Uterus (tissue), 2 donors: ENCODE measurements at regions not wholly inside any gene's neighbourhood (a gene's known extent, or its start where the extent isn't known, plus 50 kb on each side); places are given as distances from the start of the nearest gene placed in this dataset.

Source experiments
- CTCF ChIP-seq, 4 experiments: fragments of 200-600 bp in 2 of 4; fragments of 450-650 bp in 2 of 4; sonication (generic) in 2 of 4; IDR thresholded peaks; one replicate each; pipeline ENCODE4 v1.5.1; 2016 to 2019; ENCODE audit warnings: antibody characterized with exemption in 4 of 4, mild to moderate bottlenecking in 2 of 4, moderate library complexity in 1 of 4
- POLR2A ChIP-seq, 2 donors: fragments of 450-650 bp; IDR thresholded peaks; one replicate each; pipeline ENCODE4 v1.6.1; 2016; ENCODE audit warnings: antibody characterized with exemption in 2 of 2, mild to moderate bottlenecking in 1 of 2, moderate library complexity in 1 of 2

- TF ChIP-seq CTCF (IDR thresholded peaks at IDR 0.05), result no peak
- TF ChIP-seq POLR2A (IDR thresholded peaks at IDR 0.05), result no peak
Observed at GRCh38 chr5:103703617-103704016, 141.0 kb upstream of the NUDT12 start.
